ENCODE measurements at regions not wholly inside any gene's neighbourhood (a gene's known extent, or its start where the extent isn't known, plus 50 kb on each side); places are given as distances from the start of the nearest gene placed in this dataset.
"Not testable (repeated sequence)": the region's sequence is repeated elsewhere in the genome, so short reads cannot be mapped to it uniquely, and the experiment has no call there.

DNA sequence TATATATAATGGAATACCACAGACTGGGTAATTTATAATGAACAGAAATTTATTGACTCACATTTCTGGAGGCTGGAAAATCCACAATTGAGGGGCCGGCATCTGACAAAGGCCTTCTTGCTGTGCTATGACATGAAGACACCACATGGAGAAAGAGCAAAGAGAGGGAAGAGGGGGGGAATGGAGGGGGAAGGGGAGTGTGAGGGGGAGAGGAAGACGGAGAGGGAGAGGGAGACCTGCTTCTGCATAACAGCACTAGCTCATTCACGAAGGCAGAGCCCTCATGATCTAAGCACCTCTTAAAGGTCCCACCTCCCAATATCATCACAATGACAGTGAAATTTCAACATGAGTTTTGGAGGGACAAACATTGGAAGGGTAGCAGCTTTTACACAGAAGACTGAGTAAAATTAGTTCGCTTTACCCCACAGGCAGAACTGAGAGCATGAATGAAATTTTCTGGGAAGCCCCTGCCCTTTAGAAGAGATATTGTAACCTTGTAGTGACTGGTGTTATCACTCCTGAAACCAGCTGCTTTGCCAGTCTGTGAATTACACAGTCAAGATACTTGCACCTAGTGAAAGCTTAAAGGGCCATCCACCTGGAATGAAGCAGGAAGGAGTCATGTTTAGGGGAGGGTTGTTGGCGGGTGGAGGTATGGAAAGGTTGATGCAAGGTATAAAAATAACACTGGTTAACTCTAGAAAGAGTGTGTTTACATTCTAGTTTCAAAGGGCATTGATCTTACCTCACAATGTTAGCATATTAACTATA, 793.0 kb upstream of the TPTE start:
- DNase-seq (ENCODE audit: low spot score in 2 of 2); H3K27me3 ChIP-seq (ENCODE audit: low read depth); H3K9me3 ChIP-seq; H3K4me1 ChIP-seq; in situ Hi-C loops (cut with MboI; ENCODE audit: low sequenced_read_pairs); H3K36me3 ChIP-seq (replicated peaks); H3K4me3 ChIP-seq: not testable (repeated sequence)

DNA sequence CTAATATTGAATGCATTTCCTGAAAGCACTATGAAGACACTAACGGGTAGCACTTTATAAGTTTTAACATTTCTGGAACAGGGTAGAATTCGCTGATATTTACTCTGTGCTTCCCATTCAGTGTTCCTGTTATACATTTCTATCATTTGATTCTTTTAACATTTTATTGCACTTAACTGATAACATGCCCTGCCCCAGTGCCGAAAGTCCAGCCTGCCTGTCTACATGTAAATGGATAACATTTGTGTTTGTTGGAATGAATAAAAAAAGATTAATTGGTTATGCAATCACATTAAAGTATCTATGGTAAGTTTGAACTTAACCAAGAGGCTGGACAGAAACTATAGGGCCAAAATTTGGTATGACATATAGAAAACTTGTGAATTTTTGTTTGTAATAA, 790.5 kb upstream of the TPTE start:
- DNase-seq (ENCODE audit: low spot score in 2 of 2), result no peak
- Histone ChIP-seq H3K4me1 (no peaks in the 10 kb centered on the region), H3K9me3 (peaks cover 9% of the 10 kb centered on the region; the same call in 1 of the 2 replicates), H3K36me3 (replicated peaks) (no peaks in the 10 kb centered on the region), H3K27me3 (ENCODE audit: low read depth) (no peaks in the 10 kb centered on the region), H3K4me3 (no peak overlapping the region)
- in situ Hi-C loops (cut with MboI; ENCODE audit: low sequenced_read_pairs), result no loop called here

DNA sequence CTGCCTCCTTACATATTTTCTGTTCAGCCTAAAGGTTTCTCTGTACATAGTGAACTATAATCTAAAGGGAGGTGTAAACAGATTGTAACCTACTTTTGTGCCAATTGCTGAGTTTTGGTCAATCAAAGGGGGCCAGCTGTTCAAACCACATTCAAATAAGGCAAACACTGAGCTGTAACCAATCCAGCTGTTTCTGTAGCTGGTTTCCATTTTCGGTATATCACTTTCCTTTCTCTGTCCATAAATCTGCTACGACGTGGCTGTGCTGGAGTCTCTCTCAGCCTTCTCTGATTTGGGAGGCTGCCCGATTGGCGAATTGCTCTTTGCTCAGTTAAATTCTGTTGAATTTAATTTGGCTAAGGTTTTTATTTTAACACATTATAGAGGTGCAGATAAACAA, 790.1 kb upstream of the TPTE start:
- H3K4me3 ChIP-seq; H3K27me3 ChIP-seq (ENCODE audit: low read depth); in situ Hi-C loops (cut with MboI; ENCODE audit: low sequenced_read_pairs); H3K4me1 ChIP-seq; H3K36me3 ChIP-seq (replicated peaks); DNase-seq (ENCODE audit: low spot score in 2 of 2): not testable (repeated sequence)
- peaks cover 12% of the 10 kb centered on the region for H3K9me3 ChIP-seq

DNA sequence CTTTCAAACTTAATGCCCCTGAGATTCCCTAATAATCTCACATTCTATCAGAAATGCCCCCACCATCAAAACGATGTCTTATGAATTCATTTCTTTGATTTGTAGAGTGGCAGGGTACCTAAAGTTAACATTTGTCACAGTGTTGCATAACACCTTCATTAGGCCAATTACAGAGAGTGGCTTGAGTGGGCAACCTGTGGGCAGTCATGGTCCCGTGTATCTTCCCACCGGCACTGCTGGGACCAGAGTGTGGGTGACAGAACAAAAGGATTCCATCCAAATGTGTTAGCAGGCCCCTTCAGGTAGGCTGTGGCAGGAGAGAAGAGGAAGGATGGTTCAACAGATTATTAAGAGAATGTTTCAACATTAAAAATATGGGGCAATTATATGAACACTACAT, 788.8 kb upstream of the TPTE start:
- DNase-seq (ENCODE audit: low spot score in 2 of 2); H3K4me3 ChIP-seq; H3K4me1 ChIP-seq; H3K27me3 ChIP-seq (ENCODE audit: low read depth); in situ Hi-C loops (cut with MboI; ENCODE audit: low sequenced_read_pairs); H3K36me3 ChIP-seq (replicated peaks): not testable (repeated sequence)
- peaks cover 18% of the 10 kb centered on the region for H3K9me3 ChIP-seq

DNA sequence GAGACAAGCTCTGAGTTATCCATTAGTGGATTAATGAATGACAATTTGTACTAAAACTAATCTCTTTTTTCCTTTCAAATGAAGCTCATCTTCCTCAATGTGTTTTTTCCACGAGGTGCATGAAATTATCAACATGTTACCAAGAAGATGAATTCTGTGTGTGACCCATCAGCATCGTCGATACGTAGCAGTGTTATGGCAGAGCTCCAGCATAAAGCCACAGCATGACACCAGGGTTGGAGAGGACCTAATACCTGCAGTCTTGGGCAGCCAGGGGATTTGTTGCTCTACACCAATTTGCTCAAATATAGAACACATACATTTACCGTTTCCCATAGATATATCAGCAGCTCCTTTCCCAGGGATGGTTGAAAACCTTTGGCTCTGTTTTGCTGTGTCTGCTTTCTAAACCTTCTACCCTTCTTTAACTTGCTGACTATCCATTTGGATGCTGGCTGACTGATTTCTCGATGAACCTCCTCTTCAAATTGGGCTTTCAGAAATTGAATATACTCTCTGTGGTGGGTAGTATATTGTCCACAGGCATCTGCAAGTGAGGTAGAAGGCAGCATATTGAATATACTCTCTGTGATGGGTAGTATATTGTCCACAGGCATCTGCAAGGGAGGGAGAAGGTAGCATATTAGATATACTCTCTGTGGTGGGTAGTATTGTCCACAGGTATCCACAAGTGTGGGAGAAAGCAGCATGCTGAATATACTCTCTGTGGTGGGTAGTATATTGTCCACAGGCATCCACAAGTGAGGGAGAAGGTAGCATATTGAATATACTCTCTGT, 787.4 kb upstream of the TPTE start:
- in situ Hi-C loops (cut with MboI; ENCODE audit: low sequenced_read_pairs); H3K4me1 ChIP-seq; DNase-seq (ENCODE audit: low spot score in 2 of 2); H3K27me3 ChIP-seq (ENCODE audit: low read depth); H3K36me3 ChIP-seq (replicated peaks); H3K4me3 ChIP-seq: not testable (repeated sequence)
- peaks cover 21% of the 10 kb centered on the region for H3K9me3 ChIP-seq

DNA sequence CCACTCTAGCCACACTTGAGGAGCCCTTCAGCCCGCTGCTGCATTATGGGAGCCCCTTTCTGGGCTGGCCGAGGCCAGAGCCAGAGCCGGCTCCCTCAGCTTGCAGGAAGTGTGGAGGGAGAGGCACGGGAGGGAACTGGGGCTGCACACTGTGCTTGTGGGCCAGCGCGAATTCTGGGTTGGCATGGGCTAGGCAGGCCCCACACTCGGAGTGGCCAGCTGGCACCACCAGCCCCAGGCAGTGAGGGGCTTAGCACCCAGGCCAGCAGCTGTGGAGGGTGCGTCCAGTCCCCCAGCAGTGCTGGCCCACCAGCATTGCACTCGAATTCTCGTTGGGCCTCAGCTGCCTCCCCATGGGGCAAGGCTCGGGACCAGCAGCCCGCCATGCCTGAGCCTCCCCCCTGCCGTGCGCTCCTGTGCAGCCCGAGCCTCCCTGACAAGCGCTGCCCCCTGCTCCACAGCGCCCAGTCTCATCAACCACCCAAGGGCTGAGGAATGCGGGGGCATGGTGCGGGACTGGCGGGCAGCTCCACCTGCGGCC, 785.9 kb upstream of the TPTE start:
- in situ Hi-C loops (cut with MboI; ENCODE audit: low sequenced_read_pairs), result no loop called here
- Histone ChIP-seq H3K36me3 (replicated peaks) (no peaks in the 10 kb centered on the region), H3K4me1 (no peaks in the 10 kb centered on the region), H3K9me3 (peaks cover 25% of the 10 kb centered on the region), H3K4me3 (no peak overlapping the region), H3K27me3 (ENCODE audit: low read depth) (no peaks in the 10 kb centered on the region)
- no peak for DNase-seq (ENCODE audit: low spot score in 2 of 2)

DNA sequence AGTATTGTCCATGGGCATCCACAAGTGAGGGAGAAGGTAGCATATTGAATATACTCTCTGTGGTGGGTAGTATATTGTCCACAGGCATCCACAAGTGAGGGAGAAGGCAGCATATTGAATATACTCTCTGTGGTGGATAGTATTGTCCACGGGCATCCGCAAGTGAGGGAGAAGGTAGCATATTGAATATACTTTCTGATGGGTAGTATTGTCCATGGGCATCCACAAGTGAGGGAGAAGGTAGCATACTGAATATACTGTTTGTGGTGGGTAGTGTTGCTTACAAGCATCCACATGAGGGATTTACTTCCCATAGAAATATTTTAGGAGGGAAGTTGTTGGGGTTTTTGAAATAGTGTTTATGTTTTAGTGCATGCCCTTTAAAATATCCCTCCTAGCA, 784.1 kb upstream of the TPTE start:
- in situ Hi-C loops (cut with MboI; ENCODE audit: low sequenced_read_pairs); H3K36me3 ChIP-seq (replicated peaks); H3K4me1 ChIP-seq; H3K4me3 ChIP-seq; H3K27me3 ChIP-seq (ENCODE audit: low read depth); DNase-seq (ENCODE audit: low spot score in 2 of 2): not testable (repeated sequence)
- peaks cover 25% of the 10 kb centered on the region for H3K9me3 ChIP-seq

DNA sequence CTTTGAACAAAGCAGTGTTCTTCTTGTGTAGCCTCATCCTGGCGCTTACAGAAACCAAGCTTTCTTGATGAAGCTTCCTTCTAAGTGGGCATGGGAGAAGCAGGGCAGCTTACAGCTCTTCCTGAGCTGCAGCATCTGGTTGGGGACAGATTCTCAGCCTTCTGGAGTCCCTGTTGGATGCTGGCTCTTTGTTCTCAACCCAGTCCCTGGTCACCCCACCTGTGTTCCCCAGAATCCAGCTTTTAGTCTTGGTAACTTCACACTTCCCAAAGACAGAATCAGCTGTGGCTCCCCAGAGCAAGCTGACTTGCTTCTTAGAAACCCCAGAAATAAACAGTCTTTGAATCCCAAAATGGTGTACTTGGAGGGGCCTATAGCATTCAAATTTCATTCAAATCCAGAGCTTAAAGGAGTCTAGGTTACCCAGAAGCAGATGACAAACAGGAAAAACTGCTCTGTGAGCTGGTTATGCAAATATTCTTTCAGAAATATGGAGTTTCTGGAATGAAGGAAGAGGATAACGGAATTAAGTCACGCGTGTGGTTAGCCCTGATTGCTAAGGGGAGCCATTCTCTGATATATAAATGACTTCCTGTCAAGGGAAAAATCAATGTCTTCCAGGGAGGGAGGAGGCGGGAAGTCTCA, 783.4 kb upstream of the TPTE start:
- in situ Hi-C loops (cut with MboI; ENCODE audit: low sequenced_read_pairs); H3K36me3 ChIP-seq (replicated peaks); H3K27me3 ChIP-seq (ENCODE audit: low read depth); H3K4me1 ChIP-seq; H3K4me3 ChIP-seq; DNase-seq (ENCODE audit: low spot score in 2 of 2): not testable (repeated sequence)
- peaks cover 25% of the 10 kb centered on the region for H3K9me3 ChIP-seq

DNA sequence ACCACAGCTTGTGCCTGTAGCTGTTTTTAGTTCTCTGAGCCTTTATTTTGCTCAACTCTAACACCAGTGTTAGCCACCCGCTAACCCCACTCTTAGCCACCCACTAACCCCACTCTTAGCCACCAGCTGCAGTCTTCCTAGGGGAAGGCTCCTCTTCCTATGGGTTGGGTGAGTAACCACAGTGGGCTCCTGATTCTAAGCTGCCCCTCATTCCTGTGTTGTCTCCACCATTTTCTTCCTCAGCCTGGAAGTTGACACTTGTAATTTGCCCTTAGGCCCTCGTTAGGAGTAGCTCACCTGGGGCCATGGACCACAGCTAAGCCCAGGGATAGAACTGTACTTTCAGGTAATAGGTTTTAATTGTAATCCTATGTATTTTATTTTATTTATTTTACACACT, 782.9 kb upstream of the TPTE start:
- in situ Hi-C loops (cut with MboI; ENCODE audit: low sequenced_read_pairs), result no loop called here
- Histone ChIP-seq H3K27me3 (ENCODE audit: low read depth) (no peaks in the 10 kb centered on the region), H3K9me3 (peaks cover 25% of the 10 kb centered on the region), H3K36me3 (replicated peaks) (no peaks in the 10 kb centered on the region), H3K4me3 (no peak overlapping the region), H3K4me1 (no peaks in the 10 kb centered on the region)
- no peak for DNase-seq (ENCODE audit: low spot score in 2 of 2)

DNA sequence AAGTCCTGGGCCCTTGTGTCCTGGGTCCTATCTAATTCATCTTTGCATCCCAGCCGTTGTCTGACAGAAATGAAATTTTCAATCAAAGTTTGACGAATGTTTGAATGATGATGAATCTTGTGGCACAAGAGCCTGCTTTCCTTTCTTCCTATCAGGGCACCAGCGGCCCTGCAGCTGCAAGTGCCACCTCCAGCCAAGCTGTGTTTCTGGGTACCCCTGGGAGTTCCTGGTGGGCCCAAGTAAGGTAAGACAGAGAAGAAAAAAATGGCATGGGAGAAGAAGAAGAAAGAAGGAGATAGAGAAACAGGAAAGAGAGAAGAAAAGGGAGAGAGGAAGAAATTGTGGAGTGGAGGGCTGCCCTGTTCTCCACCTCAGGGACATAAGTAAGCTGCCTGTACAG, 782.1 kb upstream of the TPTE start:
- no peaks in the 10 kb centered on the region for H3K27me3 ChIP-seq (ENCODE audit: low read depth)
- H3K4me1 ChIP-seq, result no peaks in the 10 kb centered on the region
- peaks cover 30% of the 10 kb centered on the region for H3K9me3 ChIP-seq
- no peak overlapping the region for H3K4me3 ChIP-seq
- no peaks in the 10 kb centered on the region for H3K36me3 ChIP-seq (replicated peaks)
- in situ Hi-C loops (cut with MboI; ENCODE audit: low sequenced_read_pairs), result no loop called here
- DNase-seq (ENCODE audit: low spot score in 2 of 2), result no peak

DNA sequence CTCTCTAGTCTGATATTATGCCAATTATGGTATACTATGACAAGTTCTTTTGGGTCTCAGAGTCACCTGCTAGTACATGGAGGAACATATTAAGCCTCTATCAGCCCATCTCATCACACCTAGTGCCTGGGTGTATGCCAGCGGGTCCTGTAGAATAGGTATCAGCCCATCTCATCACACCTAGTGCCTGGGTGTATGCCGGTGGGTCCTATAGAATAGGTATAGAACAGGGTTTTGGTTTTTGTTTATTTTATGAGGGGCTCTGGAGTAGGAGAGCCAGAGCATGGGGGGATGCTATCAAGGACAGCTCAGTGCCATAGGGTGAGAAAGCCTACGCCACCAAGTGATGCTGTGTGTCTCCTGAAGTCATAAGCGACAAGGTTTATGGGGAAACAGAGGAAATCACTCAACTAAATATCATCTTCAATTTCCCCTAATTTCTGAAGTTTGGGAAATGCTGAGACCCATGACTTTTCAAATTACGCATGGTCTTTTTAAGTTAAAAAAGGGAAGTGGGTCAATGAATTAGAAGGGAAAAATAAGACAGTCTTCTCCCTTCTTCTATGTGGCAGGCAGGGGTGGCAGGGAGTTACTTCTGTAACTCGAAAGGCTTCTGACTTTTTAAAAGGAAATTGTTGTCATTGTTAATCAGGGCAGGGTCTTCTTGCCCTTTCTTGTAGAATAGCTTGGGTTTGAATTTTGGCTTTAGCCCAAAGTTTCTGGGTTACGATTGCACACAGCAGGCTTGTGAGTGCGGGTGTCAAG, 781.0 kb upstream of the TPTE start:
- H3K36me3 ChIP-seq (replicated peaks); H3K4me3 ChIP-seq; H3K4me1 ChIP-seq; DNase-seq (ENCODE audit: low spot score in 2 of 2); H3K27me3 ChIP-seq (ENCODE audit: low read depth); in situ Hi-C loops (cut with MboI; ENCODE audit: low sequenced_read_pairs): not testable (repeated sequence)
- H3K9me3 ChIP-seq, result peaks cover 28% of the 10 kb centered on the region

DNA sequence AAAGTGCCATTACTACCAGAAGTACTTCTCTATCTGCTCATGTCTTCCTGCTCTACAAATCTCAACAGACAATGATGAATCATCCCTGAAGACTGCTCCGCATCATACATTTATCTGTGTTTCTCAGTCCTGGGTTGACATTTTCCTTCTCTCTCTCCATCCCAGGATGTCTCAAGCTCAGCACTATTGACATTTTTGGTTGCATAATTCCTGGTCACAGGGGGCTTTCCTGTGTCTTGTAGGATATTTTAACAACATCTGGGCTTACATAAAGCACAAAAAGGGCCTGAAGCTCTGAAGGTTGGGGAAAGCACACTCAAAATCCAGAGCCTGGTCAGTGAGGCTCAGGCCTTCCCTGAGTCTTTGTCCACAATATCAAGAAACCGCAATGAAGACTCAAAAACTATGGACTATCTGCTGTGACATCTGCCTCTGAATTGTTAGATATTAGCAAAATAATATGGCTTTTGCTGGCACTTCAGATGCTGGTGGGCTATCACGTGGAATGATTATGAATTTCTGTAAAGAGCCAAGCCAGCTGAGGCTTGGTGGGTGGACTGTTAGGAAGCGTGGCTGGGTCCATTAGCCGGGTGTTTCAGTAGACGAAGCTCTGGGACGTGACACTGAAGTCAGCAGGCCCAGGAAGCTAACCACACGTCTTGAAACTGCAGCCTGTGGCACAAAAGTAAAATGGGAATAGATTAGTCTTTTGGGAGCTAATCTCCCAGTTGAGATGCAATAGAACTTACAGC, 780.2 kb upstream of the TPTE start:
- H3K27me3 ChIP-seq (ENCODE audit: low read depth); H3K36me3 ChIP-seq (replicated peaks); H3K4me1 ChIP-seq; H3K4me3 ChIP-seq; DNase-seq (ENCODE audit: low spot score in 2 of 2); in situ Hi-C loops (cut with MboI; ENCODE audit: low sequenced_read_pairs): not testable (repeated sequence)
- H3K9me3 ChIP-seq, result peaks cover 26% of the 10 kb centered on the region

DNA sequence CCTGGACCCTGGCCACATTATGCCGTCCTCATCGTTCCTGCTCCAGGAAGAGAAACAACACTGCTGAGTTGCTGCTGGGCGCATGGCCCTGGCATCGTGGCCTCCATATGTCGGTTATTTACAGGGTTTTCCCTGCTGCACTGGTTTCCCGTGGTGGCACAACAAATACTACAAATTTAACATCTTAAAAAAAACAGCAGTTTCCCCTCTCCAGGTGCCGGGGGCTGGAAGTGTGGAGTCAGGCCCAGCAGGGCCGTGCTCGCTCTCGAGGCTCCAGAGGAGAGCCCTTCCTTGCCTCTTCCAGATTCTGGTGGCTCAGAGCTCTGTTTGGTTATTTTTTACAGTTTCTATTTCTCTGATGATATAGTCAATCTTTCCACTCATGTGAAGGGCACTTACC, 777.8 kb upstream of the TPTE start:
- H3K27me3 ChIP-seq (ENCODE audit: low read depth); in situ Hi-C loops (cut with MboI; ENCODE audit: low sequenced_read_pairs); DNase-seq (ENCODE audit: low spot score in 2 of 2); H3K4me1 ChIP-seq; H3K4me3 ChIP-seq; H3K36me3 ChIP-seq (replicated peaks): not testable (repeated sequence)
- peaks cover 23% of the 10 kb centered on the region for H3K9me3 ChIP-seq
